Peyer's patch (tissue), 4 donors: ENCODE measurements at regions not wholly inside any gene's neighbourhood (a gene's known extent, or its start where the extent isn't known, plus 50 kb on each side); places are given as distances from the start of the nearest gene placed in this dataset.

Experiments
- CTCF ChIP-seq, 6 experiments: fragments of 450-650 bp in 4 of 6; fragments of 200-600 bp in 2 of 6; sonication (generic) in 1 of 6; IDR thresholded peaks; one replicate each; pipeline ENCODE4 v1.5.1; 2017 to 2019; ENCODE audit warnings: antibody characterized with exemption in 6 of 6, mild to moderate bottlenecking in 3 of 6, moderate library complexity in 1 of 6
- POLR2A ChIP-seq, 2 donors: fragments of 450-650 bp; IDR thresholded peaks; one replicate each; pipeline ENCODE4 v1.5.1; 2017; ENCODE audit warnings: antibody characterized with exemption in 2 of 2, mild to moderate bottlenecking in 2 of 2, moderate library complexity in 2 of 2

- TF ChIP-seq CTCF (IDR thresholded peaks at IDR 0.05) (no peak), POLR2A (IDR thresholded peaks at IDR 0.05) (no peak)
These were observed 82.9 kb downstream of the PYDC2 start for GRCh38 chr3:191543897-191544296.
